ENCODE measurements at regions not wholly inside any gene's neighbourhood (a gene's known extent, or its start where the extent isn't known, plus 50 kb on each side); places are given as distances from the start of the nearest gene placed in this dataset.
"Not testable (repeated sequence)": the region's sequence is repeated elsewhere in the genome, so short reads cannot be mapped to it uniquely, and the experiment has no call there.

DNA sequence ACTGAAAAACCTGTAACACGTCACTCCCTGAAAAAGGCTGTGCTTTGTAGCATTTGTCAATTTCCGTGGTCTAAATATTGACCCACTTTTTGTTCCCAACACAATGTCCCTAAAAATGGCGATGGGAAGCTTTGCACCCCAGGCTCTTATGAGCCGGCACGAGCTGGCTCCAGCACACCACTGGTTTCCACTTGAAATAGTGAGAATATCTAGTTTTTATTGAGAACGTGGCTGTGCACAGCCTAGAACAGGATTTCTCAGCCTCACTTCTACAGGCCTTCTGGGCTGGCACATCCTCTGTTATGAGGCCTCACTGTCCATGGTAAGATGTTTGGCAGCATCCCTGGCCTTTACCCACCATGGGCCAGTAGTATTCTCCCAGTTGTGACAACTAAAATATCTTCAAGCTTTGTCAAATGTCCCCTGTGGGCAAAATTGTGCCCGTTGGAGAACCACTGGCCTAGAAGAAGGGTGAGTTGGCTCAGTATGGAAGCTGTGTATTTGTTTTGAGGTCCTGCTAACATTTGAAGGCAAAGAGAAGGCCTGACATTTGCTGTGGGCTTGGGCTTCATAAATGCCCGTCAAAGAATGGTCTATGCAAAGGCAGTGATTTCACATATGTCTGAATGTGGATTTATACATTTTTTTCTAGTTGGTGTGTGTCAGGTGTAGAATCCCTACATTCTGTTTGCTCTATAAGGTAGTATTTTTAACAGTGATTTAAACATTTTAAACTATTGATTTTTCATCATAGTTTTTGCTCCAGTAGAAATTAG lies 774.4 kb upstream of the TPTE start:
- TF ChIP-seq, protein P1, sequence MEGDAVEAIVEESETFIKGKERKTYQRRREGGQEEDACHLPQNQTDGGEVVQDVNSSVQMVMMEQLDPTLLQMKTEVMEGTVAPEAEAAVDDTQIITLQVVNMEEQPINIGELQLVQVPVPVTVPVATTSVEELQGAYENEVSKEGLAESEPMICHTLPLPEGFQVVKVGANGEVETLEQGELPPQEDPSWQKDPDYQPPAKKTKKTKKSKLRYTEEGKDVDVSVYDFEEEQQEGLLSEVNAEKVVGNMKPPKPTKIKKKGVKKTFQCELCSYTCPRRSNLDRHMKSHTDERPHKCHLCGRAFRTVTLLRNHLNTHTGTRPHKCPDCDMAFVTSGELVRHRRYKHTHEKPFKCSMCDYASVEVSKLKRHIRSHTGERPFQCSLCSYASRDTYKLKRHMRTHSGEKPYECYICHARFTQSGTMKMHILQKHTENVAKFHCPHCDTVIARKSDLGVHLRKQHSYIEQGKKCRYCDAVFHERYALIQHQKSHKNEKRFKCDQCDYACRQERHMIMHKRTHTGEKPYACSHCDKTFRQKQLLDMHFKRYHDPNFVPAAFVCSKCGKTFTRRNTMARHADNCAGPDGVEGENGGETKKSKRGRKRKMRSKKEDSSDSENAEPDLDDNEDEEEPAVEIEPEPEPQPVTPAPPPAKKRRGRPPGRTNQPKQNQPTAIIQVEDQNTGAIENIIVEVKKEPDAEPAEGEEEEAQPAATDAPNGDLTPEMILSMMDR (conservative IDR thresholded peaks at IDR 0.05; ENCODE audit: low read length), result not testable (repeated sequence)
- TF ChIP-seq EZH2phosphoT487 (IDR thresholded peaks at IDR 0.05; ENCODE audit: borderline replicate concordance, low read depth, low read length), result not testable (repeated sequence)
